Kidney glomerular epithelial cell (primary cell): ENCODE measurements at regions not wholly inside any gene's neighbourhood (a gene's known extent, or its start where the extent isn't known, plus 50 kb on each side); places are given as distances from the start of the nearest gene placed in this dataset.
"Not testable (repeated sequence)": the region's sequence is repeated elsewhere in the genome, so short reads cannot be mapped to it uniquely, and the experiment has no call there.

Experiments
- DNase-seq: peaks from one replicate; lab custom pipeline; 2025; lab: John Stamatoyannopoulos, UW

- no peak for DNase-seq
Observed at GRCh38 chr10:78437998-78438906, 404.6 kb downstream of the RPS24 start.

DNA sequence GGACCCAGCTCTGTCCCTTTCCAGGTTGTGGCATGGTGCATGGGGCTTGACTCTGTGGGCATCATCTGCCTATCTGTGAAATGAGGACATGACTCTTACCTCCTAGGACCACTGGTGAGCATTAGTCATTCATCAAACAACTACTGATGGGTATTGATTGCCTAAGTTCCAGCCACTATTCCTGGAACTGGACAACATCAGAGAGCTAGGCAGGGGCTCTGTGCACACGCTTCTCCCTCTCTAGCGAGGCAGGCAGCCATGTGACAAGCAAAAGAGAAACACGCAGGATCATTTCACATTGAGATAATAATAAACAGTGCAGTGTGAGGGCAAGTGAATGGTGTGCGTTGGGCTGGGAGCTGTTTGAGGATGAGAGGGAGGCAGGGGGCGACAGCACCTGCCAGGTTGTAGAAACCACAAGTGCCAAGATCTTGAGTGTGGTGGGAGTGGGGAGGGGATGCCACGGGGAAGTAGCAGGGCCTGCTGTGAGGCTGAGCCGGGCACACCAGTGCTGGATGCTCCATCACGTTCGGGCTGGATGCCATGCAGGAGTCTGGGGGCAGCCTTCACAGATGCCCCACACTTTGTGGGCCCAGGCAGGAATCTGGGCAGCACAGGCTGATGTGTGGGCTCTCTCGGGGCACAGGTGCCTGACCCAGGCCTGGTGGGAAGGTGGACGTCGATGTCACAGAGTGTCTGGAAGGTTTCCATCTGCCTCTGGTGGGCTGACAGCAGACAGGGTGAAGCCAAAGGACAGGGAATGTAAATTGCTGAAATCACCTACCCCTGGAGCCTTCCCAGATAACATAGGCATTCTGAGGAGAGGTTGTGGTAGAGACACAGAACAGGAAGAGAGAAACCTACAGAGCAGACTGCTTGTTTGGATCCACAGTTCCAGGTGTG is 405.5 kb downstream of the RPS24 start:
- DNase-seq = no peak

GRCh38 chr10:78441010-78441409 is 407.3 kb downstream of the RPS24 start:
- no peak for DNase-seq

- DNase-seq = no peak
Observed at GRCh38 chr10:78441694-78442093, 408.0 kb downstream of the RPS24 start.

DNA sequence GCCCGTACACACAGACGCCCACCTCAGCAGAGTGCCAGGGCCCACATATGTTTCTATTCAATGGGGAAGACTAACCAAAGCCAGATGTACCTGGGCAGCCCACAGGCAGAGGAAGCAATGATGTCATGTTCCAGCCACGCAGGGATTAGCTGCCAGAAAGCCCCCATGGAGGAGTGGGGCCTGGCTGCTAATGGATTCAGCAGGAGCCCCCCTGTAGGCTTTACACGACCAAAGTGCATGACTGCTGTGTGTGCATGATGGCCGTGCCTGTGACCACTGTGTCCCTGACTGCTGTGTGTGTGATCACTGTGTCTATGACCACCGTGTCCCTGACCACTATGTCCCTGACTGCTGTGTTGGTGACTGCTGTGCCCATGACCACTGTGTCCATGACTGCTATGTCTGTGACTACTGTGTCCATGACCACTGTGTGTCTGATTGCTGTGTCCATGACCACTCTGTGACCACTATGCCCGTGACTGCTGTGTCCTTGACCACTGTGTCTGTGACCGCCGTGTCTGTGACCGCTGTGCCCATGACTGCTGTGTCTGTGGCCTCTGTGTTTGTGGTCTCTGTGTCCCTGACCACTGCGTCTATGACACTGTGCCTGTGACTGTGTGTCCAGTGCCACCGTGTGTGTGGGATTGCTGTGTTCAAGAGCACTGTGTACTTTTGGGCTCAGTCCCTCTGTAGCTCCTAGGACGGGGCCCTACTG is 409.3 kb downstream of the RPS24 start:
- DNase-seq = no peak

GRCh38 chr10:78443900-78444571 is 410.4 kb downstream of the RPS24 start:
- DNase-seq = no peak

- DNase-seq = not testable (repeated sequence)
Observed at GRCh38 chr10:78444741-78445140, 411.1 kb downstream of the RPS24 start.

DNA sequence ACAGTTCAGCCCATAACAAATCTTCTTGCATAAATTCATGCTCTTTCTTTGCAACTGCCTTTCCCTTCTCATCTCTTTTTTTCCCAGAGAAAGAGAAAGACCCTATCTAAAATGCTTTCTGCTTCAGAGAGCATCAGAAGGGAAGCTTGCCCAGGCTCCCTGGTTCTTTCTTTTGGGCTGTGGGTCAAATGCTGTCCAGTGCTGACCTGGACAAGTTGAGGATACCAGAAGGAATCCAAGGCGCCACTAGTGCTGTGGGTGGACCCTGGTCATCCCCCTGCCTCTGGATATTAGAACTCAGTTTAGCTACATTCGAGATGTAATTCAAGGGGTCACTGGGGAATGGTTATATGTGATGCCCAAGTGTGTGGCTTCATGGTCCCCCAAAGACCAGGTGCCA is 411.6 kb downstream of the RPS24 start:
- no peak for DNase-seq

- no peak for DNase-seq
Observed at GRCh38 chr10:78448470-78448869, 414.8 kb downstream of the RPS24 start.

DNA sequence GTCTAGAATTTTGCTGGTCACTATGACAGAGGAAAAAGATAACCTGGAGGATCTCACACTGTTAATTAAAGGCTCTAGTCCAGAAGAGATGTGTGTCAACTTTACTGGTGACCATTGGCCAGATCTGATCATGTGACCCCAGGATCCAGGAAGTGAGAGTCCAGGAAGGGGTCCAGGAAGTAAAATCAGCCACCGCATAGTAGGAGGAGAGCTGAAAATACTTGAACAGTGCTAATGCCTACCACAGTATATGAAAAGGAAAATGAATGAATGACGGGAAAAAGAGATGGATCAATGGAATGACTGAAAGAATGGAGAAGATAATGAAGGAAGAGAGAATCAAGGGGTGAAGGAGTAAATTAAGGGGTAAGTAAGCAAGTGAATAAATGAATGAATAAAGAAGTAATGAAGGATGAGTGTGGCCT is 415.3 kb downstream of the RPS24 start:
- DNase-seq = no peak

DNA sequence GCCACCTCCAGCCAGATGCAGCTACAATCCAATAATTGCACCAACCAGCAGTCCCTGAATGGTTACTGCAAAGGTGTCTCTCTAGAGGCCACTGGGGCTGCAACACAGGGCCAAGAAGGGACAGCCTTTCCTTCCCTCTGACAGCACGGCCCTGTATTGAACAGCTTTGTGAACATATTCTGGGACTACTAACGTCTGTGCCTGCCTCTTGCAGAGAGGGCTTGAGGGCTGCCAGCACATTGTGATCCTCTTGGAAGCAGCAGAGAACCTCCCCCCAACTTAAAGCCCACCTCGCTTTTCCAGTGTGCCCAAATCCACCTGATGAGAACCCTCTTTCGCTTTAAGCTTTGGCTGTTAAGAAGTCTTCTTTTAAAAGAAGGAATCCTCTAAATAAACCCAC is 415.9 kb downstream of the RPS24 start:
- no peak for DNase-seq

- no peak for DNase-seq
Observed at GRCh38 chr10:78450239-78450638, 416.6 kb downstream of the RPS24 start.

GRCh38 chr10:78450807-78451485 is 417.3 kb downstream of the RPS24 start:
- DNase-seq = no peak

DNA sequence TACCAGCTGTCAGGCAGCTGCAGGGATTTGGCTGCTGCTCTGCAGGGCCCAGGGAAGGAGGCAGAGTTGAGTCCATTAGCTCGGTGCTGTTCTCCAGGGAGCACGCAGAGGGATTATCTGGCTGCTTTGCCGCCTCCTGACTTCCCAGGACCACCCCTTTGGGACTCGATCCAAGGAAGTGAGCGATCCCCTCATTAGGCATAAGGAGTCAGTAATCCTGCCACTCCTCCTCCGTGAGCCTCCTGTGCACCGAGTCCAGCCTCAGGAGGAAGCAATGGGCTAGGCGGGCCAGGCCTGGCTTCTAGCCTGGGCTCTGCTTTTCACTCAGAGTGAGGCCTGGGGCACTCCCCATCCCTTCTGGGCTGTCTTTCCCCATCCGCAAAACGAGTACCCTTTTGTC is 417.9 kb downstream of the RPS24 start:
- no peak for DNase-seq

- no peak for DNase-seq
Observed at GRCh38 chr10:78454123-78454645, 420.5 kb downstream of the RPS24 start.

- no peak for DNase-seq
Observed at GRCh38 chr10:78455236-78455635, 421.6 kb downstream of the RPS24 start.

DNA sequence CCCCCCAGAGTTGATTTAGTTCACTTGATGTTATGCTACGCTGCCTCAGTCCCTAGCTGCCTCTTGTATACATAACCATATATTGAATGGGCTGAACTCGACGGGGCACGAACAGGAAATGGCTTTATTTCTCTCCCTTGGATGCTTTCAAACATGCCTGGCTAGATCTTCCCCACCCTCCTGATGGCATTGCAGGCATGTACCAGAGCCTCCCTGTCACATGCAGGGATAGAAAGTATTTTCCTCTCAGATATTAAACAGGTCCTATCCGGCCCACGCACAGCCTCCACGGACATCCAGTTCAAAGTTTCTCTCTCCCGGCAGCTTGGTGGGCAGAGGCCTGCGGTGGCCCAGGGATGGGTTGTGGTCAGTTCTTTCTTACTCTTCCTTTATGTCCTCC is 422.1 kb downstream of the RPS24 start:
- no peak for DNase-seq

GRCh38 chr10:78456649-78457400 is 423.2 kb downstream of the RPS24 start:
- DNase-seq = no peak

DNA sequence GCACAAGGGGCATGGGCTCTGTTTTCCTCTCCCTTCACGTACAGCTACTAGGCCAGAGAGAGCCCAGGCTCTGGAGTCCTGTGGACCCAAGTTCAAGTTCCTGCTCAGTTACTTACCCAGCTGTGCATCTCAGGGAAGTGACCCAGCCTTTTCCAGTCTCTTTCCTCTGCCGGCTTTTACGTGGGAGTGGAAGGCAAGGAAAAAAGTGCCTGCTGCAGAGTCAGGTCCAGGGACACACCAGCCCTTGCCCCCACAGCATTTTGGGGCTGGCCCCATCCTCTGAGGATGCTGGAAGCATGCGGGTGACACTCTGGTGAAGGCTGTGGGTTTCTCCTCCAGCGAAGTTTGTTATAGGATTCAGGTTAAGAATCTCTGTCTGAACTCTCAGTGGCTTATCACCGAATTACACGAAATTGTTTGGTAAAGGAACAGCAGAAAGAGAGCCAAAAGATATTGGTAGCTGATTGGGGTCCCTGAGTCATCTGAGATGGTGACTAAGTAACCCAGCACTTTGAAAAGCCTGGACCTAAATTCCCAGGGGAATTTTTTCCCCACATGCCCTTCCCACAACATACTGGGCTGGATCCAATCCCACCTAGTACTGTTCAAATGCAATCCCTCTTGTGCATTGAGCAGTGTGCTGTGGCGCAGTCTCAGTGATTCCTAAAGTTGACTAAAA is 424.3 kb downstream of the RPS24 start:
- DNase-seq = no peak
